Superior temporal gyrus (tissue), 1 donor: ENCODE measurements at regions not wholly inside any gene's neighbourhood (a gene's known extent, or its start where the extent isn't known, plus 50 kb on each side); places are given as distances from the start of the nearest gene placed in this dataset.

Experiments
- DNase-seq: peaks from one replicate; pipeline ENCODE4 v3.0.0-alpha.2; 2016; ENCODE audit errors: extremely low spot score

DNA sequence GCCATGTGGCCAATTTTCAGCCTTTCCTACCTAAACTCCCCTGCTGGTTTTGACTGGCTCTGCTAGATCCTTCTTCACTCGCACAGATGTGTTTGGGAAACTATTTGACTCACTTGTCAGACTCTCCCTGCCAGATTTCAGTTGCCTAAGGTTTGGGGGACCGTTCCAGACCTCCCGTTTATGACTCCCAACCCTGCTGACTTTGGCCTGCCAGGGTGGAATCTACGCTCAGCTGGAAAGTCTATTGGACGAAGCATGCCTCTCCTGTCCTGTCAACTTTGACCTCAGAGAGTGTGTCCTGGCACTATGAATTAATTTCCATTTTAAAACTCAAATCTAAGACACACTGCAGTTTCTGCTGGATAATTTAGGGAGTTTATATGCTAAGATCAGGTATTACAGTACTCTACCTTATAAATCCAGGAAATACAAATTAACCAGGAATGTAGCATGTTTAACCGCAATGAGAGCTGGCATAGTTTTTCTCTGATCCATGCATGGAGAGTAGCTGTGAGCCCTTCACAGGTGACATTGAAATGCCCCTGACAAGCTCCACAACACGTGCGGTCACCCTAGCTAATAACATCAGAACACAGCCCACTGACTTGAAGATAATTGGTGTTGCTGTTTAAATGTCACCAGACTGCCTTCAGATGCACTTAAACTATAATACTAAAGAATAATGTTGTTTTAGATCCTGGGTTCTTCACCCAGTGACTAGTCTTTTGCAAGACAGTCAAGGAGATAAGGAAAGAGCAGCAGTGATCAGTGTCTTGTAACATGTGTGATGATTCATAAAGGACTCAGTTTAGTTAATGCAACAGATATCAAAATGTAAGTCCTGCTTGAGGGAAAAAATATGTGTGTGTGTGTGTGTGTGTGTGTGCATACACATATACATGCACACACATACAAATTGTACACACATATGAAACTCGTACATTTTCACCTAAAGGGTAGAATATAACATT is 223.0 kb upstream of the MCTP2 start:
- DNase-seq, result no peak

DNA sequence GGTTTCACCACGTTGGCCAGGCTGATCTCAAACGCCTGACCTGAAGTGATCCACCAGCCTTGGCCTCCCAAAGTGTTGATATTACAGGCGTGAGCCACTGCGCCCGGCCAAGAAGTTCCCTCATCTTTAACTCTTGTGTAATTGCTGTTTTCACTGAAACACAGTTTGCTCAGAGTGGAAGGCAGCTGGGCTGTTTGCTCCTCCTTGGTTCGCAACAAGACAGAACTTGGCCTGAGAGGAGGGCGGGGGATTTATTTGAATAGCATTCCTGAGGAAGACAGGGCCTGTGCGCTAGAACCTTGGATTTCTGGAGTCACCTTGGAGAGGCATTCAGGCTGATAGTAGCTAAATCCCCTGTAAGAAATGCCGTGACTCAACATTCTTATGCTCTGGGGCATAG is 226.7 kb upstream of the MCTP2 start:
- DNase-seq, result no peak

DNA sequence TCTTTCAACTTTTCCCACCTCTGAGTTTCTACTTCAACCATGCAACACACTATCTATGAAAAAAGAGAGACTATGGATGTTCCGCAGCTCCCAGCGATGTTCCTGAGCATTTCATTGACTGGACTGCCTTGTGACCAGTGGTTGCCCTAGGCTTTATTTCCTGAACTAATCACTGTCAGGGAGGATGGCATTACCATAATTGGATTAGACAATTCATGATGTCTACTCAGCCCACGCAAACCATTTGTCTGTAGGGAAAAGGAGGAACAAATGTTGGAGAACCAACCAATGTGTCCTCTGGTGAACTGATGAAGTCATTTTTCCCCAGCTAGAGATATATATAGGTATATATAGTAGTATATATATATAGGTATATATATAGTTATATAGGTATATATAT is 229.3 kb upstream of the MCTP2 start:
- no peak for DNase-seq

DNA sequence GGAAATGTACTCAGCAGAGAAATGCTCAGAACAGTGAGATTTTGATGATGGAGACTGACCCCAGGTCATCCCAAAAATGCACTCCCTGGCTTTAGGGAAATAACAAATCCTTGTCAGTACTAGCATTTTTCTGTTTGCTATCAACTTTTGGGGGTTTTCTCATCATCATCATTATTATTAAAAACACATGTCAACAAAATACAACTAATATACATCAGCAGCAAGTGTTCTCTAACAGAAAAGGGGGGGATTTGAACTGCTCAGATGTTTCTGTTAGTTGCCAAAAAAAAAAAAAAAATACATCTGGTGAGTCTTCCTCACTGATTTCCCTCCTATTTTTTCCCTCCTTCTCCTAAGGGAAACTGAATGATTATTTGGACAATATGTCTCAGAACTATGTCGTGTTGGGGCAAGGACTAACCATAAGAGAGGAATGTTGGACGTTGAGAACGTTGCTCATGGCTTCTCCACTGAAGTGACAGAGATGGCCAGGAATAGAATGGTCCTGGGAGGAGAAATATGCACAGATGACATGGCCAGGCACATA is 230.0 kb upstream of the MCTP2 start:
- no peak for DNase-seq

DNA sequence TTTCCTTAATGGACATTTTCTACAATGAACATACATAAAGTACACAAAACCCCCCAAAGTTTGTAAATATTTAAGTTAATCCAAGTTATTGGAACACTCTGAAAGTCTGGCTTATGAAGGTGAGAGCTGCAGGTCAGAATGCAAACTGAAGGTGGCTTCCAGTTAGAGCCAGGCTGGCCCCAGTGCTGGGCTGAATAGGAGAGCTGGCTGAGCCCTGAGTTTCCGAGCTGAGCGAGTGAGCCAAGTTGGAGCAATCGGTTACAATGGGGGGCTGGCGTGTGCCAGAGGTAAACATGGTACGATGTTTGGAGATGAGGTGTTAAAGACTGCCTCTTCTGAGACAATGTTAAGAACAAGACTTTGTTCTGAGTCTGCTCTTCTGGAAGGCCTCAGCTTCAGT is 230.8 kb upstream of the MCTP2 start:
- no peak for DNase-seq

DNA sequence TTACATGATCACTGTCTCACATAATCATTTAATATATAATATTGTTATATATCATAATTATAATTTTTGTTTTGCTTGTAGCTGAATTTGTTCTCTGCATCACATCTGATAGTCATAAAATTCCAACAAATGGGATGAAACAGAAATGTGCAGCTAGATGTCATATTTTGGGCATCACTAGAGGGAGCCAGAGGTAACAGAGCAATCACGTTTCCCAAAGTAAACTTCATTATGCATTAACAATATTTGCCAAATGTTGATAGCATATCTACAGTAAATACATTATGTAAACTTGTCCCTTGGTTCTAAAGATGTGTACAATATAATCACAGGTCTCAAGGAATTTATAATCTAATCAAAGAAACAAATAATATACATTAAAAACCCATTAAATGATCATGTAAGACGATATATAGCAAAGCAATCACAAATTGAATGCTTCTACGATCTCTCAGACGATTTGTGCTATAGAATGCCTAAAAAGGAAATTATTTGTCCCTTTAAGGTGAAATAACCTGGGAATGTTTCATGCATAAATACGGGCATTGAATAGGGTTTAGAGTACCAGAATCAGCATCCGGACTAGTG is 234.2 kb upstream of the MCTP2 start:
- DNase-seq, result peak; percentile 55

DNA sequence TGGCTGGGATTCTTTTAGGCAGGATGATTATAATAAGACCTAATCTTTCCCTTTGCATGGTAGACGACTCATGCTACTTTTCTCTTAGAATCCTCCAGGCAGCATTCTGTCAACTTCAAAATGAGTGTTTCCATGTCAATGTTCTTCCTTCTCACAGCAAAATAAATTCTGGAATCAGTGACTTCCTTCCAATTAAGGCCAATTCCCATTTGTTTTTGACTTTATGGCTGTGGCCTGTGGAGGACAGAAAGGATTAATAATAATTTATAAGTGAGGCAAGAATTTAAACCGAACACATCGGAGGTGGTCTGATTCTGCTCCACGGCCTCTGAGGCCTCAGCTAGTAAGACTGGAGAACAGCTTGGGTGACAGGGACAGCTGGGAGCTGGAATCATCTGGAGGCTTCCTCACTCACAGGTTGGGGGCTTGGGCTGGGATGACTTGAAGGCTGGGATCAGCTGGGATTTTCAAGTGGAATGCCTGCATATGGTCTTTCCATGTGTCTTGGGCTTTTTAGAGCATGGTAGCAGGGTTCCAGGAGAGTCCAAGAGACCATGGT is 241.8 kb upstream of the MCTP2 start:
- DNase-seq, result no peak

DNA sequence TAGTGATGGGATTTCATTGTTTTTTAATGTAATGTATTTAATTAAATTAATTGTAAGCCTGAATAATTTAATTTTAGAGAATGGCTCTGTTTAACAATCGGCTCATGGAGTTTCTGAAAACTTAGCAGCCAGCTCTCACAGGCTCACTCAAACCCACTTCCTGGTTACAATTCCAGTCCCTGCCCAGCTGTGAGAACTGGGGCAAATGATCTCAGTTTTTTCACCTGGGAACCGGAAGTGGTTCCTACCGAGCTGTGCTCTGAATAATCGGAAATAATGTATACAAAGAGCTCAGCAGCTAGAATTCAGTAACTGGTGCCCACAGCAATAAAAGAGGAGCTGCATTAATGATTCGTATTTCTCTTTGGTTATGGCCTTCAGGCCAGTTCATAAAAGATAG is 244.3 kb upstream of the MCTP2 start:
- no peak for DNase-seq

DNA sequence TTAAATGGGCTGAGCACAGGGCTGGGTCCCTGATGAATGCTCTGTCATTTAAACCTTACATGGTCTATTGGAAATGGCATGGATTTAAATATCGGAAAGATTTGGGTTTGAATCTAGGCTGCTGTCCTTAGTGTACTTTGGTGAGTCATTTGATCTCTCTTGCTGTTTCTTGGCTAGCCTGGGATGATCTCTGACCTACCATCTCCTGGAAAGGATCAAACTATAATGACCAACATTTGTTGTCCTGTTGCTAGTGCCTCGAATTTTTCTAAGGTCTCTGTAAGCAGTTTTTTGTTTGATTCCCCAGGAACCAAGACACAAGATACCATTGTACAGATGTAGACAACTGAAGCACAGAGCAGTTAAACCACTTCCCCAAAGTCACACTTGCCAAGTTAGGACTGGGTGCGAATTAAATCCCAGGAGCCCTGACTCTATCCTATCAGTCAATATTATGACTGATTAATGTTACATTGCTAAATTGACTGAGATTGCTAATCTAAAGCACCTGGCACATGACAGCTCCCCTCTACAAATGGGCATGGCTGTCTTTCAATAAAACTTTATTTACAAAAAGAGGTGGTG is 244.9 kb upstream of the MCTP2 start:
- no peak for DNase-seq

DNA sequence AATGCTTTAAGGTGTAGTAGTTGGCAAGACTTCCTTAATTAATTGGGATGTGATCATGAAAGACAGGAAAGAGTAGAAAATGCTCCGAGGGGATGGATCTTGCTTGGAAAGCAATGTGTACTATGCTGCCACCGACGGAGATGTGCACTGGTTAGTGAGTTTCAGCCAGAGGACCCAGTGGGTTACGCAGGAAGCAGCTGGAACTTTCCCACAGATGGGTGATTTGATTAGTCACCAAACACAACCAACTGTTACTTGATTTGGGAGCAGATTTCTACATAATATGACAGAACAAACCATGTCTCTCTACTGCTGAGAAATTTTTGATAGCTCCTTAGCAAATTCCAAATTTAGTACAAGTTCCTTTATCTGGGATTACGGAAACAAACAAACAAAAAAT is 245.4 kb upstream of the MCTP2 start:
- DNase-seq, result no peak

DNA sequence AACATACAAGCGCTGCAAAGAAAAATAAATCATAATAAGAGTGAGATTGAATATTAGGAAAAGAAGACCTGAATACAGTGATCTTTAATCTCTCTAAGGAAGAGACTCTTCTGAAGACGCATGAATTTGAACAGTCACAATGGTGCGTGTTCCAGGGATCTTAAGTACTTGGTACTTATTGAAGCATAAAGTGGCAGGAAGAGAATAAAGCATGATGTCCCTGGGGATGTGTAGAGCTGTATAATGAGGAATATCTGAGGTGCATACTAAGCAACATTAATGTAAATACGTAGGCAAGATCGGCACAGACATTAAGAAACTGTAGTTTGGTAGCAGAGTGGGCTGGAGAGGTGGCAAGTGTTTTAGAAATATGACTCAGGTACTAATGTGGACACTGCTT is 246.2 kb upstream of the MCTP2 start:
- no peak for DNase-seq

DNA sequence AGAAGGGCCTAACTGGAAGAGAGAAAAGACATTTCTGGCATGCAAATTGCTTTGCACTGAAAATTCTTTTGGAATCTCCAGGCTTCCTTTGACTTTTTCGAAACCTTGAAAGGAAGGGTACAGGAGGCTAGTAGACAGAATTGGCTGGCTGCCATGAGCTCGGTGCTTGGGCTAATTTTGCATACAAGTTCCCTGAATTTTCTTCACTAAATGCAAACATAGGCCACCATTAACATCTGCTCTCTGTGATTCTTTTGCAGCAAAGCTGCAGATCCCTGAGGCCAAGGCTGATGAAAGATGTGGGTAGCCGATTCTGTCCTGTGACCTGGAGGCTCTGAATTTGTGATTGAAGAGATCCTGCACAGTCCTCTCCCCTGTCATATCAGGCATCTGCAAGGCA is 247.8 kb upstream of the MCTP2 start:
- no peak for DNase-seq

DNA sequence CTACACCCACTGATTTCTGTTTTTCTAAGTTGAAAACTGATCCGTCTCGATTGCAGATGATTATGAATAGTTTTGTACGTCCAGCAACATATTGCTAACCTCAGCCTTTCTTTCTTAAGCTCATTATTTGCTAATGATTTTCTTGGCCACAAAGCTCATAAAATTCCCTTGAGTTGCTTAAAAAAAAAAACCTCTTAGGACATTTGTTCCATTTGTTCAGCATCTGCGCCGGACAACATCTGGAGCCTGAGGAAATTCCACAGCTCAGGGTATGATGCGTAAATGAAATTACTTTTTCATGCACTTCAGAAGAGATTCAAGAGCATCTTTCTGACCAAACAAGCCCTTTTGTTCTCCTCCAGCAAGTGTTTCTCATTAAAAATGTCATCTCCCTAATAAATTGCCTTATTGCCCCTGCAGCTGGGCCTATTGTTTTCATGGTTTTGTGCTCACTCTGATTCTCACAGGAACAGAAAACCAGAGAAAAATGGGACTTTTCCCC is 249.1 kb upstream of the MCTP2 start:
- peak; percentile 49 for DNase-seq

DNA sequence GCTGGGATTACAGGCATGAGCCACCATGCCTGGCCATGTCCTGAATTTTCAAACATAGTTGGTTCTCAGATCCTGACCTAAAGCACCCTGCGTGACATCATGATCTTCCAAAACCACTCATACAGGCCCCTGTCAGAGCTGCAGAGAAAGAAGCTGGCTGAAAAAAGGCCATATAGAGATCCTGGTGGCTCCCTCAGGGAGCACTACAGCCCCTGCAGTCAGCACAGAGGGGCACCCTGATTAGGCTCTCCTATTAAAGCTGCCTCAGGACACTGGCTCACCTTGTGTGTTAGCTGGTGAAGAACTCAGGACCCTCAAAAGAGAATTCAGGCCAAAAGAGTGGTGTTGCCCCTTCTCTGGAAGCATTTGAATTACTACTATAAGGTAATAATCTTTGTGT is 249.7 kb upstream of the MCTP2 start:
- no peak for DNase-seq

DNA sequence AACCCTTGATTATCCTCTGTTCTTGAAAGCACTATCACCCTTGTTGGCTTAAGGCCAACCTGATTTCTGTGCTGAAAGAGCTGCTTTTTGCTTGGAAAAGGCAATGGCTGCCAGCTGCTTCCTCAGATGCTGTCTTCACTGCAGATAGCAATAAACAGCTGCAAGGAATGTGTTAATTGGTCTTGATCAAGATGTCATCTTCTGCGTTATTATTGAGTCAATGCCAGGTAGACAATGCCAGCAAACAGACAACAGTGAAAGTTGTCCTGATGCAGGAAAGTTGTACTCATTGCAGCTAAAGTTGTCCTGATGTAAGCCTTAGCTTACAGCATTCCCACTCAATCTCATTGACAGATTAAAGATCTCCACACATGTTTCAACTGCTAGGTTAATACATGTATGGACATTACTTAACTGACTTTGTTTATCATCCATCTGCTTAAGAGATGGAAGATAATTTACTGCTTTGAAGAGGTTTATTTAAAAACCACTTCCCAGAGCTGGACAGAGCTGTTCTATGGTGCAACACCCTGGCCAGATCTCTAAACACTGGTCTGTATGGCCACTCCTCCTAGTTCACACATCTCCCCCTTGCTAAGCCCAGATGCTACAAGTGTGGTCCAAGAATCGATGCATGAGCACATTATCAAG is 251.0 kb upstream of the MCTP2 start:
- DNase-seq, result peak; percentile 35

DNA sequence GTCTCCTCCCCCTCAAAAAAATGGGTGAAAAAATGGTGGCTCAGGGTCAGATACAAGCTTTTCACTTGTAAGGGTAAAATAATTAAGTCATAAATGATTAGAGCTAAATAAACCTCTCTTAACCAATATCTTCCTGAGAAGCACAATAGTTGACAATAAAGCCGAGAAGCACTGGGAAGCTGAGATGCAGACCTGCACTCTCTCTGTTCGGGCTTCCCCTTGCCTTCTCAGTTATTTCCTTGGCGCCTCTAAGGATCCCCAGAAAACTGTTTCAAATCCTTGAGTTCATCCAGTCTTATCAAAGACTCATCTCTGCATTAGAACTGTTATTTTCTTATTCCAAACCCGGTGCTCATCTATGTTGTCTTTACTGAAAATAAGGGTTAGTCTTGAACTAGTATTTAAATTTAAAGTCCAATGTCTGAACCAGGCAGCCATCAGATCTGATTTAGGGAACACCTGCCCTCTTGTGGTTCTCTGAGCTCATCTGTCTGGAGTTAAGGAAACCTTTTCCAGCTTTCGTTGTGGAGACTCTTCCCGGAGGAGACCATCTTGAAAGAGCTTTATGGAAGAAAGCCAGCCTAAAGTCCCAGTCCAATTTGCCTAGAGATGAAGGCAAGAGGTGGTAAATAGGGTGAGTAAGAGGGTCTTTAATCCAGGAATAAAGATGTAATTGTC is 256.4 kb upstream of the MCTP2 start:
- peak; percentile 69 for DNase-seq

DNA sequence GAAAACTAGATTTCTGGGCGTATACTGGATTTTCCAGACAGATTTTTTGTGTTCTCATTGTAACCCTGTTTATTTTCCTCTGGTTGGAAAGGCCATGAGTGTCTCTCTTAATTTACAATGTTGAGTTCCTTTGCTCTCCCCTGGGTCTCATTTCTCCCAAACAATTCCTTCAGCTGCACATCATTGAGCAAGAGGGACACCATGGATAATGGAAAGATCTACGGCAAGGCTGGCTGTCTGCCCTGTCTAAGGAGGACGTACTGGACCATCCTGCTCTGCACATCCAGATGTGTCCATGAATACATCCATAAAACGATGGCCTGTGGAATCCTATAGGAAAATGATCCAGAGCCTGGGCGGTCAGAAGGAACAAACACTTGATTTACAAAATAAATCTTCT is 258.1 kb upstream of the MCTP2 start:
- no peak for DNase-seq

DNA sequence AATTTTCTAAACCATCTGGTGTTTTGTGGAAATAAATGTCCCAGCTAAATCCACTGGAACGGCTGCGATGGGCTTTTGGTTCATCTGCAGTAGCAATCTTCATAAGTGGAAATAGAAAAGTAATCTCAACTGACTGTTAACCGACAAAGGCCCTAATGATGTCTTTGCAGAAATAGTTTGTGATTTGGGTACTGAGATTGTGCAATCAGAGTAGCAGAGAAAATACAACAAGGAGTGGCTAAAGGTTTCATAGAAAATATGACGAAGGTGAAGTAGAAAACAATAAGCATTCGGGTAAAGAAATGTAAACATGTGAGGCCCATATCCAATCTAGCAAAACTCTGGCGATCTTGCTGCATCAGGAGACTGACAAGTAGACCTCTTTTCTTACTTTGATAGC is 262.6 kb upstream of the MCTP2 start:
- no peak for DNase-seq

DNA sequence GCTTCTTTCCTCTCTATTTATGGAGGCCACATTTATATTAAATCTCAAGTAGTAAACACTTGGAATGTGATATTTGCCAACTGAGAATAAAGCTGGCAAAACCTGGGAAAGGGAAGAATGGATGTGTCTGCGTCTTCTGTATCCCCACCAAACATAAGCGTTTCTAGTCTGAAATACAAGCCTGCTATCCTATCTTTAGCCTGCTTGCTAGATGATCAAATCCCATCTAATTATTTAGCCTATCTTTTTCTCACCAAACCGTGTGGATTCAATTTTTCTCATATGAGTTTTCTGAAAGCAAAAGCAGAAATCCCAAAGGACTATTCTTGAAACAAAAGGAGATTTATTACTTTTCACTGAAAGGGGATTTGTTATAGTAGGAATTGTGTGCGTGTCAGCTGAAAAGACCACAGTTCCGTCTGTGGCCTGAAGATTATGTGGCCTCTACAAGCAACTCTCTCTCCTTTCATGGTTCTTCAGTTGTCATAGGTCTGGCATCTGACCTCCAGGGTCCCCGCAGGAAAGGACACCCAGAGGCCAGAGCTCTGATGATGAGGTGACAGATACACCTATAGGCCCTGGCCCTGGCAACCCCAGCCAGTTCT is 266.0 kb upstream of the MCTP2 start:
- DNase-seq, result no peak

DNA sequence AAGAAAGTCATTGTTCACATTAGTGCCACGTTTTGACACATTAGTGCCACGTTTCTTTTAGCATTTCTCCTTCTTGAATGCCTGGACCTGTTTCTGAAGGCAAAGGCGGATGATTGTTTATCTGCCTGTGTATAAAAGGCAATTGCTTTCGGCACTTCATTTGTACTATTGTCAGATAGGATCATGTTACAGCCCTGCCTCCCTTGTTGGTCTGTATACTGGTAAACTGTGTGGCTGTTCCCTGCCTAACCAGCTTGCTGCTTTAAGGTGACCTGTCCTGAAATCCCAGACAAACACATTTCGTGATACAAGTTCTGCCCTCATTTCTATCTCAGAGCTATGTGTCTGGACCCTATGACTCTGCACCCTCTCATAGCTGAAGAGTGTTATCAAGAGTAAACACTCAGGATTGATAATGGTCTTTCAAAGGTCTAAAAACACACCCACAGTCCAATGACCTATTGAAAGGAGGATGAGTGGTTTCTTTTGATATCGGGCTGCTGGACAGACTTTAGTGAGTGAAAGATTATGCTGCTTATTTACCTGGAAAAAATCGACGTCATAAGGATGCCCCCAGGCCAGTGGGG is 276.3 kb upstream of the MCTP2 start:
- DNase-seq, result no peak
